ENCODE measurements at regions not wholly inside any gene's neighbourhood (a gene's known extent, or its start where the extent isn't known, plus 50 kb on each side); places are given as distances from the start of the nearest gene placed in this dataset.

GRCh38 chr18:1292167-1292566 lies 387.5 kb downstream of the ADCYAP1 start:
- ChIA-PET POLR2A (ENCODE audit: partially characterized antibody) (no interaction called here), CTCF (ENCODE audit: partially characterized antibody) (no interaction called here)
- Histone ChIP-seq H3K4me1 (ENCODE audit: insufficient read depth, low read length) (no peaks in the 10 kb centered on the region), H3K36me3 (ENCODE audit: insufficient read depth, low read length) (no peaks in the 10 kb centered on the region), H3K27ac (ENCODE audit: low read depth, low read length) (no peak overlapping the region), H3K27me3 (ENCODE audit: insufficient read depth, low read length) (no peaks in the 10 kb centered on the region), H3K9me3 (ENCODE audit: control insufficient read depth in 1 of 2, low read length in 2 of 2) (no peaks in the 10 kb centered on the region), H3K4me3 (ENCODE audit: low read length in 2 of 2) (no peak overlapping the region)
- Mint-ChIP-seq H3K27me3 (no peaks in the 10 kb centered on the region), H3K4me3 (no peak overlapping the region), H3K27ac (no peak overlapping the region), H3K36me3 (no peaks in the 10 kb centered on the region), H3K9me3 (peaks cover 0 to 10% (median 3%) of the 10 kb centered on the region in 8 donors), H3K4me1 (no peaks in the 10 kb centered on the region)
- DNase-seq: no peak
- intact Hi-C loops (cut with micrococcal nuclease): no loop called here

GRCh38 chr18:1294229-1294628 lies 389.6 kb downstream of the ADCYAP1 start:
- H3K27ac Mint-ChIP-seq: no peak overlapping the region
- no peaks in the 10 kb centered on the region for H3K4me1 ChIP-seq (ENCODE audit: insufficient read depth, low read length)
- no peaks in the 10 kb centered on the region for H3K9me3 ChIP-seq (ENCODE audit: control insufficient read depth in 1 of 2, low read length in 2 of 2)
- no peaks in the 10 kb centered on the region for H3K27me3 ChIP-seq (ENCODE audit: insufficient read depth, low read length)
- H3K27ac ChIP-seq (ENCODE audit: low read depth, low read length): no peak overlapping the region
- DNase-seq: no peak
- H3K36me3 ChIP-seq (ENCODE audit: insufficient read depth, low read length): no peaks in the 10 kb centered on the region
- H3K4me1 Mint-ChIP-seq: no peaks in the 10 kb centered on the region
- H3K36me3 Mint-ChIP-seq: no peaks in the 10 kb centered on the region
- H3K9me3 Mint-ChIP-seq: peaks cover 0 to 10% (median 4%) of the 10 kb centered on the region in 8 donors
- H3K4me3 ChIP-seq (ENCODE audit: low read length in 2 of 2): no peak overlapping the region
- no peak overlapping the region for H3K4me3 Mint-ChIP-seq
- CTCF ChIA-PET (ENCODE audit: partially characterized antibody): no interaction called here
- POLR2A ChIA-PET (ENCODE audit: partially characterized antibody): no interaction called here
- intact Hi-C loops (cut with micrococcal nuclease): no loop called here
- H3K27me3 Mint-ChIP-seq: no peaks in the 10 kb centered on the region

- Mint-ChIP-seq H3K4me1 (no peaks in the 10 kb centered on the region), H3K36me3 (no peaks in the 10 kb centered on the region), H3K4me3 (no peak overlapping the region), H3K27me3 (no peaks in the 10 kb centered on the region), H3K9me3 (peaks cover 0 to 8% (median 6%) of the 10 kb centered on the region in 8 donors), H3K27ac (no peak overlapping the region)
- peak in 1 of 5 donors; percentile 22 for DNase-seq
- no peak overlapping the region for H3K27ac ChIP-seq (ENCODE audit: low read depth, low read length)
- POLR2A ChIA-PET (ENCODE audit: partially characterized antibody): no interaction called here
- CTCF ChIA-PET (ENCODE audit: partially characterized antibody): interaction anchor here (0.6 kb wide), 1 partner anchor 54 kb away, joined by 4 read pairs; no protein-coding TSS in a partner anchor
- H3K27me3 ChIP-seq (ENCODE audit: insufficient read depth, low read length): no peaks in the 10 kb centered on the region
- no peak overlapping the region for H3K4me3 ChIP-seq (ENCODE audit: low read length in 2 of 2)
- intact Hi-C loops (cut with micrococcal nuclease): no loop called here
- no peaks in the 10 kb centered on the region for H3K36me3 ChIP-seq (ENCODE audit: insufficient read depth, low read length)
- H3K4me1 ChIP-seq (ENCODE audit: insufficient read depth, low read length): no peaks in the 10 kb centered on the region
- H3K9me3 ChIP-seq (ENCODE audit: control insufficient read depth in 1 of 2, low read length in 2 of 2): no peaks in the 10 kb centered on the region
Observed at GRCh38 chr18:1296237-1296636, 391.6 kb downstream of the ADCYAP1 start.

- CTCF ChIA-PET (ENCODE audit: partially characterized antibody): no interaction called here
- H3K36me3 ChIP-seq (ENCODE audit: insufficient read depth, low read length): no peaks in the 10 kb centered on the region
- peaks cover 0 to 13% (median 5%) of the 10 kb centered on the region in 8 donors for H3K9me3 Mint-ChIP-seq
- H3K4me1 Mint-ChIP-seq: no peaks in the 10 kb centered on the region
- no peaks in the 10 kb centered on the region for H3K27me3 Mint-ChIP-seq
- no peak overlapping the region for H3K4me3 Mint-ChIP-seq
- intact Hi-C loops (cut with micrococcal nuclease): no loop called here
- H3K4me1 ChIP-seq (ENCODE audit: insufficient read depth, low read length): no peaks in the 10 kb centered on the region
- H3K27ac Mint-ChIP-seq: no peak overlapping the region
- DNase-seq: no peak
- H3K4me3 ChIP-seq (ENCODE audit: low read length in 2 of 2): no peak overlapping the region
- POLR2A ChIA-PET (ENCODE audit: partially characterized antibody): no interaction called here
- no peaks in the 10 kb centered on the region for H3K36me3 Mint-ChIP-seq
- H3K9me3 ChIP-seq (ENCODE audit: control insufficient read depth in 1 of 2, low read length in 2 of 2): no peaks in the 10 kb centered on the region
- no peak overlapping the region for H3K27ac ChIP-seq (ENCODE audit: low read depth, low read length)
- no peaks in the 10 kb centered on the region for H3K27me3 ChIP-seq (ENCODE audit: insufficient read depth, low read length)
Observed at GRCh38 chr18:1302861-1303260, 398.2 kb downstream of the ADCYAP1 start.

GRCh38 chr18:1304392-1304992 lies 399.8 kb downstream of the ADCYAP1 start:
- ChIA-PET CTCF (ENCODE audit: partially characterized antibody) (no interaction called here), POLR2A (ENCODE audit: partially characterized antibody) (no interaction called here)
- no peaks in the 10 kb centered on the region for H3K27me3 Mint-ChIP-seq
- no peaks in the 10 kb centered on the region for H3K36me3 Mint-ChIP-seq
- intact Hi-C loops (cut with micrococcal nuclease): no loop called here
- no peak overlapping the region for H3K4me3 Mint-ChIP-seq
- H3K27me3 ChIP-seq (ENCODE audit: insufficient read depth, low read length): no peaks in the 10 kb centered on the region
- H3K36me3 ChIP-seq (ENCODE audit: insufficient read depth, low read length): no peaks in the 10 kb centered on the region
- no peak for DNase-seq
- peaks cover 2 to 17% (median 4%) of the 10 kb centered on the region in 8 donors for H3K9me3 Mint-ChIP-seq
- no peak overlapping the region for H3K27ac Mint-ChIP-seq
- H3K27ac ChIP-seq (ENCODE audit: low read depth, low read length): no peak overlapping the region
- no peak overlapping the region for H3K4me3 ChIP-seq (ENCODE audit: low read length in 2 of 2)
- H3K4me1 ChIP-seq (ENCODE audit: insufficient read depth, low read length): no peaks in the 10 kb centered on the region
- H3K4me1 Mint-ChIP-seq: no peaks in the 10 kb centered on the region
- no peaks in the 10 kb centered on the region for H3K9me3 ChIP-seq (ENCODE audit: control insufficient read depth in 1 of 2, low read length in 2 of 2)

- Histone ChIP-seq H3K36me3 (ENCODE audit: insufficient read depth, low read length) (no peaks in the 10 kb centered on the region), H3K4me1 (ENCODE audit: insufficient read depth, low read length) (no peaks in the 10 kb centered on the region), H3K27ac (ENCODE audit: low read depth, low read length) (no peak overlapping the region), H3K4me3 (ENCODE audit: low read length in 2 of 2) (no peak overlapping the region), H3K27me3 (ENCODE audit: insufficient read depth, low read length) (no peaks in the 10 kb centered on the region), H3K9me3 (ENCODE audit: control insufficient read depth in 1 of 2, low read length in 2 of 2) (no peaks in the 10 kb centered on the region)
- H3K27me3 Mint-ChIP-seq: no peaks in the 10 kb centered on the region
- H3K27ac Mint-ChIP-seq: no peak overlapping the region
- H3K4me3 Mint-ChIP-seq: no peak overlapping the region
- H3K4me1 Mint-ChIP-seq: no peaks in the 10 kb centered on the region
- no peaks in the 10 kb centered on the region for H3K36me3 Mint-ChIP-seq
- intact Hi-C loops (cut with micrococcal nuclease): no loop called here
- POLR2A ChIA-PET (ENCODE audit: partially characterized antibody): no interaction called here
- DNase-seq: no peak
- peaks cover 0 to 18% (median 5%) of the 10 kb centered on the region in 8 donors for H3K9me3 Mint-ChIP-seq
- CTCF ChIA-PET (ENCODE audit: partially characterized antibody): no interaction called here
Observed at GRCh38 chr18:1306641-1307040, 402.0 kb downstream of the ADCYAP1 start.

GRCh38 chr18:1308686-1309085 lies 404.0 kb downstream of the ADCYAP1 start:
- intact Hi-C loops (cut with micrococcal nuclease): no loop called here
- DNase-seq: no peak
- Histone ChIP-seq H3K27me3 (ENCODE audit: insufficient read depth, low read length) (no peaks in the 10 kb centered on the region), H3K4me3 (ENCODE audit: low read length in 2 of 2) (no peak overlapping the region), H3K4me1 (ENCODE audit: insufficient read depth, low read length) (no peaks in the 10 kb centered on the region), H3K9me3 (ENCODE audit: control insufficient read depth in 1 of 2, low read length in 2 of 2) (no peaks in the 10 kb centered on the region), H3K36me3 (ENCODE audit: insufficient read depth, low read length) (no peaks in the 10 kb centered on the region), H3K27ac (ENCODE audit: low read depth, low read length) (no peak overlapping the region)
- no peaks in the 10 kb centered on the region for H3K4me1 Mint-ChIP-seq
- ChIA-PET POLR2A (ENCODE audit: partially characterized antibody) (no interaction called here), CTCF (ENCODE audit: partially characterized antibody) (no interaction called here)
- no peak overlapping the region for H3K4me3 Mint-ChIP-seq
- H3K36me3 Mint-ChIP-seq: no peaks in the 10 kb centered on the region
- H3K9me3 Mint-ChIP-seq: peaks cover 0 to 18% (median 3%) of the 10 kb centered on the region in 8 donors
- H3K27ac Mint-ChIP-seq: no peak overlapping the region
- H3K27me3 Mint-ChIP-seq: no peaks in the 10 kb centered on the region

GRCh38 chr18:1311376-1311775 lies 406.7 kb downstream of the ADCYAP1 start:
- no peaks in the 10 kb centered on the region for H3K27me3 Mint-ChIP-seq
- H3K9me3 Mint-ChIP-seq: peaks cover 0 to 13% (median 2%) of the 10 kb centered on the region in 8 donors
- H3K9me3 ChIP-seq (ENCODE audit: control insufficient read depth in 1 of 2, low read length in 2 of 2): no peaks in the 10 kb centered on the region
- ChIA-PET POLR2A (ENCODE audit: partially characterized antibody) (no interaction called here), CTCF (ENCODE audit: partially characterized antibody) (no interaction called here)
- no peaks in the 10 kb centered on the region for H3K4me1 ChIP-seq (ENCODE audit: insufficient read depth, low read length)
- no peaks in the 10 kb centered on the region for H3K27me3 ChIP-seq (ENCODE audit: insufficient read depth, low read length)
- H3K27ac ChIP-seq (ENCODE audit: low read depth, low read length): no peak overlapping the region
- H3K4me3 ChIP-seq (ENCODE audit: low read length in 2 of 2): no peak overlapping the region
- H3K4me3 Mint-ChIP-seq: no peak overlapping the region
- no peak overlapping the region for H3K27ac Mint-ChIP-seq
- intact Hi-C loops (cut with micrococcal nuclease): no loop called here
- H3K36me3 ChIP-seq (ENCODE audit: insufficient read depth, low read length): no peaks in the 10 kb centered on the region
- DNase-seq: no peak
- no peaks in the 10 kb centered on the region for H3K36me3 Mint-ChIP-seq
- no peaks in the 10 kb centered on the region for H3K4me1 Mint-ChIP-seq
